WERI-Rb-1 (cell line): ENCODE measurements at regions not wholly inside any gene's neighbourhood (a gene's known extent, or its start where the extent isn't known, plus 50 kb on each side); places are given as distances from the start of the nearest gene placed in this dataset.

Experiments
- DNase-seq: peaks from one replicate; pipeline ENCODE4 v3.0.0-alpha.2; 2020
- H3K27ac ChIP-seq: fragments of 250-450 bp; sonication (Bioruptor Pico); 2 replicates; pipeline ENCODE4 v1.5.1; 2020; ENCODE audit warnings: mild to moderate bottlenecking, moderate library complexity
- H3K27me3 ChIP-seq: fragments of 250-450 bp; sonication (Bioruptor Pico); 2 replicates; pipeline ENCODE4 v1.5.1; 2021; ENCODE audit warnings: mild to moderate bottlenecking, low read depth, moderate library complexity; ENCODE audit not compliant: insufficient read depth, severe bottlenecking
- H3K36me3 ChIP-seq: fragments of 250-450 bp; sonication (Bioruptor Pico); 2 replicates; pipeline ENCODE4 v1.5.1; 2020; ENCODE audit warnings: mild to moderate bottlenecking, moderate library complexity
- H3K4me3 ChIP-seq: 2 replicates; pipeline ENCODE4 v1.5.1; 2011; ENCODE audit warnings: low read depth, mild to moderate bottlenecking, control low read depth, low read length
- H3K9me3 ChIP-seq: fragments of 250-450 bp; sonication (Bioruptor Pico); 2 replicates; pipeline ENCODE4 v1.5.1; 2021; ENCODE audit warnings: mild to moderate bottlenecking, moderate library complexity; ENCODE audit not compliant: severe bottlenecking
- TF ChIP-seq, protein P1 (sequence below): IDR thresholded peaks from 2 replicates; pipeline ENCODE4 v1.5.1; 2011; ENCODE audit warnings: low read depth, mild to moderate bottlenecking, control low read depth, inconsistent platforms, low read length

- H3K9me3 ChIP-seq, result no peaks in the 10 kb centered on the region
These were observed 726.5 kb upstream of the RAB6C start for GRCh38 chr2:129252781-129253460.

DNA sequence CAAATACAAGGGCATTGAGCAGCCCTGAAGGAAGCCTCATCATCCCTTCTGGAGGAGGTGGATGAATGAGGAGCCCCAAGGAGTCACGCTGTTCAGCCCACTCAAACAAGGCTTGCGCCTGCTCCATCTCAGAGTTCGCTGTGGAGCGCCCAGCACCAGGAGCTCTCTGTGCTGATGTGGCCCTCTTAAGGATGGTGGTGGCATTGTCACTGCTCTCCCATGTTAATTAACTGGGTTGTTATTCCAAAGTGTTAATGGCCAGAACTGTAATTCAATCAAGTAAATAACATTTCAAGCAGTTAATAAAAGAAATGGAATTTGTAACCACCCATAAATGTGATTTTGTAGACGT, 726.0 kb upstream of the RAB6C start:
- Histone ChIP-seq H3K27me3 (peaks cover 7% of the 10 kb centered on the region), H3K36me3 (no peaks in the 10 kb centered on the region), H3K9me3 (no peaks in the 10 kb centered on the region), H3K4me3 (no peak overlapping the region), H3K27ac (no peak overlapping the region)
- peak; percentile 50 for DNase-seq
- TF ChIP-seq, protein P1, sequence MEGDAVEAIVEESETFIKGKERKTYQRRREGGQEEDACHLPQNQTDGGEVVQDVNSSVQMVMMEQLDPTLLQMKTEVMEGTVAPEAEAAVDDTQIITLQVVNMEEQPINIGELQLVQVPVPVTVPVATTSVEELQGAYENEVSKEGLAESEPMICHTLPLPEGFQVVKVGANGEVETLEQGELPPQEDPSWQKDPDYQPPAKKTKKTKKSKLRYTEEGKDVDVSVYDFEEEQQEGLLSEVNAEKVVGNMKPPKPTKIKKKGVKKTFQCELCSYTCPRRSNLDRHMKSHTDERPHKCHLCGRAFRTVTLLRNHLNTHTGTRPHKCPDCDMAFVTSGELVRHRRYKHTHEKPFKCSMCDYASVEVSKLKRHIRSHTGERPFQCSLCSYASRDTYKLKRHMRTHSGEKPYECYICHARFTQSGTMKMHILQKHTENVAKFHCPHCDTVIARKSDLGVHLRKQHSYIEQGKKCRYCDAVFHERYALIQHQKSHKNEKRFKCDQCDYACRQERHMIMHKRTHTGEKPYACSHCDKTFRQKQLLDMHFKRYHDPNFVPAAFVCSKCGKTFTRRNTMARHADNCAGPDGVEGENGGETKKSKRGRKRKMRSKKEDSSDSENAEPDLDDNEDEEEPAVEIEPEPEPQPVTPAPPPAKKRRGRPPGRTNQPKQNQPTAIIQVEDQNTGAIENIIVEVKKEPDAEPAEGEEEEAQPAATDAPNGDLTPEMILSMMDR, result peak; percentile 68

More at GRCh38 chr2:129252781-129253460, 726.5 kb upstream of the RAB6C start:
- Histone ChIP-seq H3K27me3 (peaks cover 7% of the 10 kb centered on the region), H3K4me3 (no peak overlapping the region), H3K27ac (no peak overlapping the region), H3K36me3 (no peaks in the 10 kb centered on the region)
- TF ChIP-seq, protein P1, result no peak
- no peak for DNase-seq

GRCh38 chr2:129254718-129255117, 724.7 kb upstream of the RAB6C start:
- Histone ChIP-seq H3K27me3 (peaks cover 5% of the 10 kb centered on the region), H3K9me3 (peaks cover 9% of the 10 kb centered on the region), H3K4me3 (no peak overlapping the region), H3K27ac (no peak overlapping the region), H3K36me3 (no peaks in the 10 kb centered on the region)
- TF ChIP-seq, protein P1, result no peak
- DNase-seq, result no peak

DNA sequence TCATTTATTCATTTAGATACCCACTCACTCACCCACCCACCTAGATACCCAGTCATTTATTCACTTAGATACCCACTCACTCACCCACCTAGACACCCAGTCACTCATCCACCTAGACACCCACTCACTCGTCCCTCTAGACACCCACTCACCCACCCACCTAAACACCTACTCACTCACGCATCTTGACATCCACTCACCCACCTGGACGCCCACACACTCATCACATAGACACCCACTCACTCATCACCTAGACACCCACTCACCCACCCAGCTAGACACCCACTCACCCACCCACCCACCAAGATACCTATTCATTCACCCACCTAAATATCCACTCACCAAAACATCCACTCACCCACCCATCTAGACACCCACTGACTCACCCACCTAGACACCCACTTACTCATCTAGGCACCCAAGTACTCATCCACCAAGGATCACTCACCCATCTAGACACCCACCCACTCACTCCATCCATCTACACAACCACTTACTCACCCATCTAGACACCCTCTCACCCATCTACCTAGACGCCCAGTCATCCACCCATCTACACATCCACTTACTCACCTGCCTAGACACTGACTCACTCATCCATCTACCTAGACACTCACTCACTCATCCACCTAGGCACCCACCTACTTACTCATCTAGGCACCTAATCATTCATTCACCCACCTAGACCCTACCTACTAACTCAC, 723.7 kb upstream of the RAB6C start:
- DNase-seq, result no peak
- Histone ChIP-seq H3K4me3 (no peak overlapping the region), H3K36me3 (no peaks in the 10 kb centered on the region), H3K27me3 (no peaks in the 10 kb centered on the region), H3K9me3 (peaks cover 9% of the 10 kb centered on the region), H3K27ac (no peak overlapping the region)
- TF ChIP-seq, protein P1, result no peak

DNA sequence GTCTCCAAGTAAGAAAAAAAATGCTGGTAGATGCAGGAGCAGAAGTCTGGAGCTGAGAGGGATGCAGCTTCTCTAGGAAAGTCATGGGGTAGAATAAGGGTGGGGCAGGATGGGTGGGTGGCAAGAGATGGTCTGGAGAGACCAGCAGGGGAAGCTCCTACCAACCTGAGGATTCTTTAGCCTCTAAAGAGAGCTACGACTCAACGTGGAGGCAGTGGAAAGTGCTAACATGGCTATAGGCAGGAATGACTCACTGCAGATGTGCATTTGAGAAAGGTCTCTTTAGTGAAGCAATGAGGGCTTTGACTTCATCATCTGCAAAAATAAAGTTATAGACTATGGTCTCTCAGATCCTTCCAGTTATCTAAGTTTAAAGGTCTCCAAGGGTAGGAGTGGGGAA, 722.8 kb upstream of the RAB6C start:
- Histone ChIP-seq H3K27me3 (no peaks in the 10 kb centered on the region), H3K4me3 (no peak overlapping the region), H3K27ac (no peak overlapping the region), H3K36me3 (no peaks in the 10 kb centered on the region), H3K9me3 (peaks cover 9% of the 10 kb centered on the region)
- DNase-seq, result no peak
- TF ChIP-seq, protein P1, result no peak
